Neural cell (in vitro differentiated cells): ENCODE measurements at regions not wholly inside any gene's neighbourhood (a gene's known extent, or its start where the extent isn't known, plus 50 kb on each side); places are given as distances from the start of the nearest gene placed in this dataset.

Source experiments
- EP300 ChIP-seq: fragments of 450-650 bp; conservative IDR thresholded peaks from 2 replicates; pipeline ENCODE4 v1.6.1; 2014; ENCODE audit warnings: antibody characterized with exemption, mild to moderate bottlenecking, moderate library complexity; ENCODE audit not compliant: poor library complexity, severe bottlenecking
- EZH2 ChIP-seq: fragments of 200-600, 300-800 bp; shearing (Covaris generic), sonication (generic); IDR thresholded peaks from 2 replicates; pipeline ENCODE4 v1.6.1; 2014; ENCODE audit warnings: antibody characterized with exemption, low read length, borderline replicate concordance, mild to moderate bottlenecking; ENCODE audit not compliant: insufficient read depth, poor library complexity, severe bottlenecking
- POLR2AphosphoS5 ChIP-seq: IDR thresholded peaks from 2 replicates; pipeline ENCODE4 v1.6.1; 2012
- TAF1 ChIP-seq: IDR thresholded peaks from 2 replicates; pipeline ENCODE4 v1.6.1; 2012; ENCODE audit warnings: low read depth
- TF ChIP-seq, protein P1 (sequence below): fragments of 450-650 bp; IDR thresholded peaks from 2 replicates; pipeline ENCODE4 v1.5.1; 2014; ENCODE audit warnings: antibody characterized with exemption, mild to moderate bottlenecking, moderate library complexity; ENCODE audit not compliant: poor library complexity, severe bottlenecking

GRCh38 chr3:107201146-107201545, 176.1 kb upstream of the CCDC54 start:
- TF ChIP-seq EZH2 (no peak), POLR2AphosphoS5 (no peak), TAF1 (no peak), EP300 (no peak)
- TF ChIP-seq, protein P1, sequence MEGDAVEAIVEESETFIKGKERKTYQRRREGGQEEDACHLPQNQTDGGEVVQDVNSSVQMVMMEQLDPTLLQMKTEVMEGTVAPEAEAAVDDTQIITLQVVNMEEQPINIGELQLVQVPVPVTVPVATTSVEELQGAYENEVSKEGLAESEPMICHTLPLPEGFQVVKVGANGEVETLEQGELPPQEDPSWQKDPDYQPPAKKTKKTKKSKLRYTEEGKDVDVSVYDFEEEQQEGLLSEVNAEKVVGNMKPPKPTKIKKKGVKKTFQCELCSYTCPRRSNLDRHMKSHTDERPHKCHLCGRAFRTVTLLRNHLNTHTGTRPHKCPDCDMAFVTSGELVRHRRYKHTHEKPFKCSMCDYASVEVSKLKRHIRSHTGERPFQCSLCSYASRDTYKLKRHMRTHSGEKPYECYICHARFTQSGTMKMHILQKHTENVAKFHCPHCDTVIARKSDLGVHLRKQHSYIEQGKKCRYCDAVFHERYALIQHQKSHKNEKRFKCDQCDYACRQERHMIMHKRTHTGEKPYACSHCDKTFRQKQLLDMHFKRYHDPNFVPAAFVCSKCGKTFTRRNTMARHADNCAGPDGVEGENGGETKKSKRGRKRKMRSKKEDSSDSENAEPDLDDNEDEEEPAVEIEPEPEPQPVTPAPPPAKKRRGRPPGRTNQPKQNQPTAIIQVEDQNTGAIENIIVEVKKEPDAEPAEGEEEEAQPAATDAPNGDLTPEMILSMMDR = no peak
